IMR-90 (cell line): ENCODE measurements at regions not wholly inside any gene's neighbourhood (a gene's known extent, or its start where the extent isn't known, plus 50 kb on each side); places are given as distances from the start of the nearest gene placed in this dataset.

Experiments used
- BHLHE40 ChIP-seq: fragments of 150-350 bp; IDR thresholded peaks from 2 replicates; pipeline ENCODE4 v1.6.1; 2016; ENCODE audit warnings: mild to moderate bottlenecking, low read depth, low read length
- CEBPB ChIP-seq: IDR thresholded peaks from 2 replicates; pipeline ENCODE4 v1.6.1; 2012; ENCODE audit warnings: low read depth, low read length, improper control_type of control experiment
- CHD1 ChIP-seq: IDR thresholded peaks from 2 replicates; pipeline ENCODE4 v1.6.1; 2012; ENCODE audit warnings: low read depth, low read length, improper control_type of control experiment
- CTCF ChIP-seq: conservative IDR thresholded peaks from 2 replicates; pipeline ENCODE4 v1.5.1; 2012; ENCODE audit warnings: mild to moderate bottlenecking, low read depth, low read length, improper control_type of control experiment
- RAD21 ChIP-seq: IDR thresholded peaks from 2 replicates; pipeline ENCODE4 v1.6.1; 2012; ENCODE audit warnings: low read length, improper control_type of control experiment
- RFX5 ChIP-seq: IDR thresholded peaks from 2 replicates; pipeline ENCODE4 v1.8.0; 2012; ENCODE audit warnings: low read depth, mild to moderate bottlenecking, low read length, moderate library complexity
- TF ChIP-seq, protein P1 (sequence below): fragments of 150-350 bp; IDR thresholded peaks from 2 replicates; pipeline ENCODE4 v1.6.1; 2016; ENCODE audit warnings: low read depth, mild to moderate bottlenecking, low read length, moderate library complexity, borderline replicate concordance

- TF ChIP-seq CEBPB (no peak), CTCF (no peak), CHD1 (no peak), BHLHE40 (no peak), RFX5 (no peak), RAD21 (no peak)
- TF ChIP-seq, protein P1, sequence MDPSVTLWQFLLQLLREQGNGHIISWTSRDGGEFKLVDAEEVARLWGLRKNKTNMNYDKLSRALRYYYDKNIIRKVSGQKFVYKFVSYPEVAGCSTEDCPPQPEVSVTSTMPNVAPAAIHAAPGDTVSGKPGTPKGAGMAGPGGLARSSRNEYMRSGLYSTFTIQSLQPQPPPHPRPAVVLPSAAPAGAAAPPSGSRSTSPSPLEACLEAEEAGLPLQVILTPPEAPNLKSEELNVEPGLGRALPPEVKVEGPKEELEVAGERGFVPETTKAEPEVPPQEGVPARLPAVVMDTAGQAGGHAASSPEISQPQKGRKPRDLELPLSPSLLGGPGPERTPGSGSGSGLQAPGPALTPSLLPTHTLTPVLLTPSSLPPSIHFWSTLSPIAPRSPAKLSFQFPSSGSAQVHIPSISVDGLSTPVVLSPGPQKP, result no peak
Measured at GRCh38 chr13:77975358-77976042, 56.9 kb upstream of the EDNRB start.
